Neural progenitor cell (in vitro differentiated cells): ENCODE measurements at regions not wholly inside any gene's neighbourhood (a gene's known extent, or its start where the extent isn't known, plus 50 kb on each side); places are given as distances from the start of the nearest gene placed in this dataset.

Source experiments
- DNase-seq: peaks from one replicate; pipeline ENCODE4 v3.0.0-alpha.2; 2016; ENCODE audit warnings: low spot score
- H2AFZ ChIP-seq: fragments of 200-600 bp; sonication (generic); replicated peaks from 2 replicates; pipeline ENCODE4 v1.6.1; 2016; ENCODE audit warnings: antibody characterized with exemption
- H3F3A ChIP-seq: fragments of 200-600 bp; sonication (generic); 2 replicates; pipeline ENCODE4 v1.6.1; 2016; ENCODE audit warnings: antibody characterized with exemption, low read depth
- H3K27ac ChIP-seq: fragments of 200-600 bp; sonication (generic); 2 replicates; pipeline ENCODE4 v1.5.1; 2016; ENCODE audit warnings: mild to moderate bottlenecking
- H3K27me3 ChIP-seq: fragments of 200-600 bp; sonication (generic); 2 replicates; pipeline ENCODE4 v1.6.1; 2016; ENCODE audit warnings: mild to moderate bottlenecking, moderate library complexity
- H3K36me3 ChIP-seq: fragments of 200-600 bp; sonication (generic); 2 replicates; pipeline ENCODE4 v1.5.1; 2016
- H3K4me1 ChIP-seq: fragments of 200-600 bp; sonication (generic); 2 replicates; pipeline ENCODE4 v1.6.1; 2016; ENCODE audit warnings: mixed run types
- H3K4me2 ChIP-seq: fragments of 200-600 bp; sonication (generic); 2 replicates; pipeline ENCODE4 v1.6.1; 2016
- H3K4me3 ChIP-seq: fragments of 200-600 bp; sonication (generic); 2 replicates; pipeline ENCODE4 v1.5.1; 2016
- H3K79me2 ChIP-seq: fragments of 200-600 bp; sonication (generic); 2 replicates; pipeline ENCODE4 v1.6.1; 2016; ENCODE audit warnings: low read depth
- H3K9ac ChIP-seq: fragments of 200-600 bp; sonication (generic); 2 replicates; pipeline ENCODE4 v1.6.1; 2016
- H3K9me3 ChIP-seq: fragments of 200-600 bp; sonication (generic); 2 replicates; pipeline ENCODE4 v1.5.1; 2016; ENCODE audit warnings: low read depth
- H4K20me1 ChIP-seq: fragments of 200-600 bp; sonication (generic); 2 replicates; pipeline ENCODE4 v1.6.1; 2016; ENCODE audit warnings: low read depth
- H3K27ac Mint-ChIP-seq: 3 replicates; pipeline ENCODE4 v1.8.0; 2021; ENCODE audit warnings: mixed read lengths
- H3K27me3 Mint-ChIP-seq: 2 replicates; pipeline ENCODE4 v1.8.0; 2022; ENCODE audit warnings: low read depth, mild to moderate bottlenecking, inconsistent platforms, moderate library complexity, mixed read lengths; ENCODE audit not compliant: insufficient read depth
- H3K36me3 Mint-ChIP-seq: 3 replicates; pipeline ENCODE4 v1.8.0; 2021; ENCODE audit warnings: mixed read lengths
- H3K4me1 Mint-ChIP-seq: 3 replicates; pipeline ENCODE4 v1.8.0; 2021; ENCODE audit warnings: mixed read lengths
- H3K4me3 Mint-ChIP-seq: 3 replicates; pipeline ENCODE4 v1.8.0; 2021; ENCODE audit warnings: mild to moderate bottlenecking, moderate library complexity, mixed read lengths
- H3K9me3 Mint-ChIP-seq: 3 replicates; pipeline ENCODE4 v1.8.0; 2020; ENCODE audit warnings: mixed read lengths
- CTCF ChIP-seq: fragments of 200-600 bp; sonication (generic); IDR thresholded peaks from 2 replicates; pipeline ENCODE4 v1.5.1; 2017; ENCODE audit warnings: antibody characterized with exemption, mild to moderate bottlenecking
- EZH2 ChIP-seq: fragments of 200-600 bp; sonication (generic); IDR thresholded peaks from 2 replicates; pipeline ENCODE4 v1.6.1; 2017; ENCODE audit warnings: antibody characterized with exemption, mild to moderate bottlenecking, moderate library complexity
- EZH2phosphoT487 ChIP-seq: fragments of 200-600 bp; sonication (generic); IDR thresholded peaks from 2 replicates; pipeline ENCODE4 v1.6.1; 2017; ENCODE audit warnings: antibody characterized with exemption

- no peak for TF ChIP-seq CTCF
- TF ChIP-seq EZH2phosphoT487, result no peak
- TF ChIP-seq EZH2, result no peak
- H3K9me3 ChIP-seq, result no peaks in the 10 kb centered on the region
- Mint-ChIP-seq H3K4me3 (no peak overlapping the region), H3K9me3 (no peaks in the 10 kb centered on the region), H3K4me1 (peaks cover 25% of the 10 kb centered on the region), H3K27ac (no peak overlapping the region), H3K27me3 (peaks cover 6% of the 10 kb centered on the region), H3K36me3 (no peaks in the 10 kb centered on the region)
- no peak overlapping the region for H2AFZ ChIP-seq
- peaks cover 3% of the 10 kb centered on the region for H3F3A ChIP-seq
- no peak overlapping the region for H3K9ac ChIP-seq
- no peak overlapping the region for H3K27ac ChIP-seq
- no peaks in the 10 kb centered on the region for H3K79me2 ChIP-seq
- H3K36me3 ChIP-seq, result no peaks in the 10 kb centered on the region
- no peak for DNase-seq
- no peak overlapping the region for H3K4me2 ChIP-seq
- H3K4me3 ChIP-seq, result no peak overlapping the region
- peaks cover 11% of the 10 kb centered on the region for H3K4me1 ChIP-seq
- no peaks in the 10 kb centered on the region for H3K27me3 ChIP-seq
- no peaks in the 10 kb centered on the region for H4K20me1 ChIP-seq
Observed at GRCh38 chr2:217638031-217638430, 364.8 kb downstream of the TNS1 start.

GRCh38 chr2:217636991-217637561 is 365.7 kb downstream of the TNS1 start:
- H3K27me3 ChIP-seq, result no peaks in the 10 kb centered on the region
- DNase-seq, result peak; percentile 26
- H3K4me1 Mint-ChIP-seq, result peaks cover 28% of the 10 kb centered on the region

GRCh38 chr2:217636578-217636977 is 366.2 kb downstream of the TNS1 start:
- H3K4me3 Mint-ChIP-seq, result peak overlapping the region; percentile 55
- peaks cover 6% of the 10 kb centered on the region for H3K27me3 Mint-ChIP-seq
- TF ChIP-seq EZH2 (no peak), EZH2phosphoT487 (no peak), CTCF (no peak)
- H3K4me1 Mint-ChIP-seq, result peaks cover 33% of the 10 kb centered on the region
- Histone ChIP-seq H3K27ac (no peak overlapping the region), H3K4me3 (no peak overlapping the region), H3K9ac (no peak overlapping the region), H3K4me1 (peaks cover 12% of the 10 kb centered on the region), H2AFZ (no peak overlapping the region), H3K9me3 (no peaks in the 10 kb centered on the region), H3F3A (no peaks in the 10 kb centered on the region), H4K20me1 (no peaks in the 10 kb centered on the region), H3K4me2 (no peak overlapping the region), H3K27me3 (no peaks in the 10 kb centered on the region), H3K36me3 (no peaks in the 10 kb centered on the region), H3K79me2 (no peaks in the 10 kb centered on the region)
- no peaks in the 10 kb centered on the region for H3K9me3 Mint-ChIP-seq
- no peaks in the 10 kb centered on the region for H3K36me3 Mint-ChIP-seq
- H3K27ac Mint-ChIP-seq, result peak overlapping the region; percentile 1
- DNase-seq, result no peak

More at GRCh38 chr2:217636991-217637561, 365.7 kb downstream of the TNS1 start:
- H3F3A ChIP-seq, result no peaks in the 10 kb centered on the region
- H3K4me2 ChIP-seq, result no peak overlapping the region
- H3K4me1 ChIP-seq, result peaks cover 11% of the 10 kb centered on the region
- H3K9ac ChIP-seq, result no peak overlapping the region
- H3K36me3 ChIP-seq, result no peaks in the 10 kb centered on the region
- H4K20me1 ChIP-seq, result no peaks in the 10 kb centered on the region
- no peak overlapping the region for H3K27ac ChIP-seq
- H3K79me2 ChIP-seq, result no peaks in the 10 kb centered on the region
- H3K9me3 Mint-ChIP-seq, result no peaks in the 10 kb centered on the region
- no peak overlapping the region for H2AFZ ChIP-seq
- H3K27me3 Mint-ChIP-seq, result peaks cover 6% of the 10 kb centered on the region
- H3K4me3 ChIP-seq, result no peak overlapping the region
- TF ChIP-seq CTCF (no peak), EZH2 (no peak)
- H3K9me3 ChIP-seq, result no peaks in the 10 kb centered on the region
- H3K4me3 Mint-ChIP-seq, result peak overlapping the region; percentile 55
- H3K36me3 Mint-ChIP-seq, result no peaks in the 10 kb centered on the region
- H3K27ac Mint-ChIP-seq, result peak overlapping the region; percentile 6
